Hematopoietic multipotent progenitor cell treated with erythropoietin and hydrocortisone succinate and interleukin-3 and kit ligand, for 6 days (in vitro differentiated cells): ENCODE measurements at regions not wholly inside any gene's neighbourhood (a gene's known extent, or its start where the extent isn't known, plus 50 kb on each side); places are given as distances from the start of the nearest gene placed in this dataset.

Experiments used
- DNase-seq: peaks from one replicate; pipeline ENCODE4 v3.0.0-alpha.2; 2015

DNA sequence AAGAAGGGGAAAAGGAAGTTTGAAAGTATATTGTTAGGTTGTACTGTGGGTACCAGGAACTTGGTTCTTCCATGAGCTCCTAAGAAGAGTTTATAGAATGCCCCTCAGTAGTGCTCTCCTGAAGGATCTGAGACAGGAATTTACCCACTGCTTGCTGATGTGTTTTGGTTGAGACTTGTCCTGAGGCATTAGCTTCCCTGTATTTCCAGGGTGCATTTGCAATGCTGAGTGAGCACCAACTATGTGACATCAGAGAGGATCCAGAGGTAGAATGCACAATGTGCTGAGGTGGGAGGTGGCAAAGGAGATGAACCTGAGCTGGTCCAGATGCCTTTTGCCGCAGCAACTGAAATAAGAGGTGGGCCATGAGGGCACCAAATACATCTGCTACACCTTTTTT is 64.3 kb upstream of the LRRC3B start:
- no peak for DNase-seq

DNA sequence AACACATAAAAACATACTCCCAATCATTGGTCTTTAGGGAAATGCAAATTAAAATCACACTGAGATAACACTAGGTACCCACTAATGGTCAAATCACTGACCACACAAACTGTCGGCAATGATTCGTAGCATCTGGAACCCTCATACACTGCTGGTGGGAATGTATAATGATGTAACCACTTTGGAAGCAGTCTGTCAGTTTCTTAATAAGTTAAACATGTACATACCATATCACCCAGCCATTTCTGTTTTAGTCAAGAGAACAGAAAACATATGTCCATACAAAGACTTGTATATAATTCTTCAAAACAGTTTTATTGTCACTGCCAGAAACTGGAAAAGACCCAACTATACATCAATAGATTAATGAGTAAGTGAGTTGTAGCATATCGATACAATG is 63.3 kb upstream of the LRRC3B start:
- no peak for DNase-seq

DNA sequence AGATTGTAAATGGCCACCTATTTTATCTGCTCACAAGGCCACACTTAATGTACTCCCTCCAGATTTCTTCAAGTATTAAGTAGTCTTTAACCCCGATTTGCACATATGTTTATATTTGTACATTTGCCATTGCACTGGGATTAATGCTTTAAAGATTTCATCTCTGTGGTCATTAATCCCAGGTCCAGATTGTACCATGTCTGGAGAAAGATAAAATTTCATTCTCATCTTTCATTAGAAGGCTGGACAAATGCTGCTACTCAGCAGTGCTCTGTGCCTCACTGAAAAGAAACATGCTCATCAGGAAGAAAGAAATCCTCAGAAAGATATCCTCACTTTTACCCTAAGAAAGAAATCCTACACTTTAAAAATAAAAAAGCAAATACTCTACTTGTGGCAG is 62.5 kb upstream of the LRRC3B start:
- no peak for DNase-seq

DNA sequence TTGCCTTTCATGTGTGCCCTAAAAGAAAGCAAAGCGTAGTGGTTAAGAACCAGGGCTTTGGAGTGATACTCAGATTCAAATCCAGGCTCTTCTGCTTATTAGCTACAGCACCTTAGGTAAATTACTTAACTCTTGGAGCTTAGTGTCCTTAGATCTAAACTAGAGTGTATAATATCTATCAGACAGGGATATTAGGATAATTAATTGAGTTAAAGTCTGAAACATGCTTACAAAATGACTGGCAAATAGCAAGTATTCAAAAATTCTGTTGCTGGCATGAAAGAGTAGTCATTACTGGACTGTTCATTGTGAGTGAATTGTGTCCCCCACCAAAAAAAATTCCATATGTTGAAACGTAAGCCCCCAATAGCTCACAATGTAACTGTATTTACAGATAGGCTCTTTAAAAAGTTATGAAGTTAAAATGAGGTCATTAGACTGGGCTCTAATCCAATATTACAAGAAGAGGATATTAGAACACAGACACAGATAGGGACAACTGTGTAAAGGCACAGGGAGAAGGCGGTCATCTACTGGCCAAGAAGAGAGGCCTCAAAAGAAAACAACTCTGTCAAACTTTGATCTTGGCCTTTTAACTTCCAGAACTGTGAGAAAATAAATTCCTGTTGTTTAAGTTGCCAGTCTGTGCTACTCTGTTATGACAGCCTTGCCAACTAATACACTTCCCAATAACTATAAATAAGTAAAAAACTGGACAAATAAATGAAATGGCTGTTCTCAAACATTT is 60.4 kb upstream of the LRRC3B start:
- no peak for DNase-seq
